Astrocyte of the spinal cord (primary cell): ENCODE measurements at regions not wholly inside any gene's neighbourhood (a gene's known extent, or its start where the extent isn't known, plus 50 kb on each side); places are given as distances from the start of the nearest gene placed in this dataset.
A peak's percentile ranks its signal among the peaks of the same experiment; 100 is the strongest.

Experiments used
- DNase-seq: peaks from one replicate; pipeline ENCODE4 v3.0.0; 2011; ENCODE audit warnings: low read depth, low spot score
- H3K4me3 ChIP-seq: 2 replicates; pipeline ENCODE4 v1.5.1; 2011; ENCODE audit warnings: low read depth, mild to moderate bottlenecking, low read length, moderate library complexity
- in situ Hi-C: cut with HindIII; loops from 2 replicates; pipeline ENCODE4 v1.10.0; 2017; ENCODE audit warnings: low sequenced_read_pairs
- TF ChIP-seq, protein P1 (sequence below): IDR thresholded peaks from 2 replicates; pipeline ENCODE4 v1.5.1; 2012; ENCODE audit warnings: low read depth, mild to moderate bottlenecking, low read length, inconsistent platforms

DNA sequence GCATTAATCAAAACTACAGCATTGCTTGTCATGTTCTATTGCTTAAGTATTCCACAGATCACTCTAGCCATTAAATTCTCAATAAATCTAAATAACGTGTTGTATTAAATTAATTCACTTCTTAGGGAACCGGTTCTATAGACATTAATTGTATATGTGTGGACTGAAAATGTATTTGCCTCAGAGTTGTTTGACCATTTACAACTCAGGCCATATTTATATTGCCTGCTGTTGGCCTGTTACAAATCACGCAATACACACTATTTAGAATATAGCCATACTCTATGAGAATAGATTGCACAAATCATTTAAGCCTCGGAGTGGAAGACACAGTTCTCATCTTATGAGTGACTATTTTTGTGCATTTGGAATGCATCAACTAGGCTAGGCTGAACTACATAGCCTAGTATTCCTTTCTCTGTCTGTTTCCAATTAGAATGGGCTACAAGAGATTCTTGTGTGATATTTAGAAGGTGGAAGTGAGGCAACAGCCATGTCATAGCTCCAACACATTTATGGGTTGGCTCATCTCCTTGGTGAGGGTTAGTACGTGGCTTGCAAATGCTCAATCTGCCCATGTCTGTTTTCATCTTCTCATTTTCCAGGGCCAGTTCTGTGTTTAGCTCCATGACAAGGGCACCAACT lies 1116.1 kb downstream of the PCDH9 start:
- H3K4me3 ChIP-seq: no peak overlapping the region
- in situ Hi-C loops: no loop called here
- TF ChIP-seq, protein P1, sequence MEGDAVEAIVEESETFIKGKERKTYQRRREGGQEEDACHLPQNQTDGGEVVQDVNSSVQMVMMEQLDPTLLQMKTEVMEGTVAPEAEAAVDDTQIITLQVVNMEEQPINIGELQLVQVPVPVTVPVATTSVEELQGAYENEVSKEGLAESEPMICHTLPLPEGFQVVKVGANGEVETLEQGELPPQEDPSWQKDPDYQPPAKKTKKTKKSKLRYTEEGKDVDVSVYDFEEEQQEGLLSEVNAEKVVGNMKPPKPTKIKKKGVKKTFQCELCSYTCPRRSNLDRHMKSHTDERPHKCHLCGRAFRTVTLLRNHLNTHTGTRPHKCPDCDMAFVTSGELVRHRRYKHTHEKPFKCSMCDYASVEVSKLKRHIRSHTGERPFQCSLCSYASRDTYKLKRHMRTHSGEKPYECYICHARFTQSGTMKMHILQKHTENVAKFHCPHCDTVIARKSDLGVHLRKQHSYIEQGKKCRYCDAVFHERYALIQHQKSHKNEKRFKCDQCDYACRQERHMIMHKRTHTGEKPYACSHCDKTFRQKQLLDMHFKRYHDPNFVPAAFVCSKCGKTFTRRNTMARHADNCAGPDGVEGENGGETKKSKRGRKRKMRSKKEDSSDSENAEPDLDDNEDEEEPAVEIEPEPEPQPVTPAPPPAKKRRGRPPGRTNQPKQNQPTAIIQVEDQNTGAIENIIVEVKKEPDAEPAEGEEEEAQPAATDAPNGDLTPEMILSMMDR: no peak
- DNase-seq: no peak

DNA sequence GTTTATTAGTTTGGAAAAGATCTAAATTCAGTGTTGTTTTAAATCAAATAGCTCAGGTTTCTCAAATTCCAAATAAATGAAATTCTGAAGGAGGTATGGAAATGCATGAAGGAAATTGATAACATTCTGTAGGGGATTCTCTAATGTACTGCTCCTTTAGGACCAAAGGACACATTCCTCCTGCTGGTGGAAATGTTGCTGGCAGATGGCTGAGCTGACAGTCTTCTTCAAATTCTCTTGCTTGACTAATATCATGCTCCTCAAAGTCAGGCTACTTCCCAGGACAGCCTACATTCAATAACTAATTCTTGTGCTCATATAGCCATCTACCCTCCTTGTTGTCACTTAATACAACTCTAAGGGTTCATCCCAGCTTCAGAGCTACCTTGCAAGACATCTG lies 1118.5 kb downstream of the PCDH9 start:
- in situ Hi-C loops: no loop called here

DNA sequence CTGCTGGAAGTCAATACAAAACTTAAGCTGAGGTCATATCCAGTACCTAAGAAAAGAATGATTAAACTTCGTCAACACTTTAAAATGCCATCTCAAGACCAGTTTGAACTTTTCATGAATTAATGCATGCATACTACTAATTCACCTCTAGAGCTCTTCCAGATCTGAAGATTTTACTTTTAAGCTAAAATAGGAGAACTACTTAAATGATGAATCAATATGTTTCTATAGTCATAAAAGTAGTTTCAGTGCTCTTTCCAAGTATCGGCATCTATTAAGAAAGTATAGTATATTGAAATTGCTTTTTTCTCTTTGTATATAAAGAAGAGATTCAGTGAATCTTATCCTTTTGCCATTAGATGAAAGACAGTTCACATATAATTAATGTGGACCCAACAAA lies 1123.9 kb downstream of the PCDH9 start:
- TF ChIP-seq, protein P1: no peak
- in situ Hi-C loops: no loop called here
- no peak for DNase-seq
- no peak overlapping the region for H3K4me3 ChIP-seq

More for the DNA sequence above, 1118.5 kb downstream of the PCDH9 start:
- DNase-seq: no peak
- TF ChIP-seq, protein P1: no peak
- H3K4me3 ChIP-seq: no peak overlapping the region

DNA sequence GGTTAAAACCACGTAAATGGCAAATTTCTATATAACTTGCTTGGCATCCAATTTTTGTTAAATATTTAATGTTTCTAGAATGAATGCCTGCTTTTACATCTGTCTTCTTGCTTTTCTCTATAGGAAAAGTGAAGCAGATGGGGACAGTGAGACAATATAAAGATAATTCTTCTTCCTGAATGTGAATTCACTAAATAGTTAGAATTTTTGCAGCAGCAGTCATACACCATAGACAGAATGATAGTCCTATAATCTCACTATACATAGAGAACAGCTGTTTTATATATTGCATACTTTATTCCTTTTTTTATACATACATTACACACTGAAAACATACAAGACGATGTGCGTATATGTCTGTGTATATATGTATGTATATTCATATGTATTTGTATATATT lies 1127.3 kb downstream of the PCDH9 start:
- TF ChIP-seq, protein P1: no peak
- no peak overlapping the region for H3K4me3 ChIP-seq
- peak; percentile 24 for DNase-seq
- in situ Hi-C loops: no loop called here

DNA sequence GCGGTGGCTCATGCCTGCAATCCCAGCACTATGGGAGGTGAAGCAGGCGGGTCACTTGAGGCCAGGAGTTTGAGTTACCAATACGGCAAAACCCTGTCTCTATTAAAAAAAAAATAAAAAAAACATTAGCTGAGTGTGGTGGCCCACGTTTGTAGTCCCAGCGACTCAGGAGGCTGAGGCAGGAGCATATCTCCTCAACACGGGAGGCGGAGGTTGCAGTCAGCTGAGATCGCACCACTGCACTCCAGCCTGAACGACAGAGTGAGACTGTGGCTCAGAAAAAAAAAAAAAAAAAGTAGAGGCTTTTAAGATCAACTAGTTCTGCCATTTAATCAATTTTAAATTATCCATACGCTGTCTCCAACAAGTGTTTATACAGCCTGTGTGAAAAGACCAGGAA lies 1130.3 kb downstream of the PCDH9 start:
- no peak for DNase-seq
- in situ Hi-C loops: no loop called here
- H3K4me3 ChIP-seq: no peak overlapping the region
- TF ChIP-seq, protein P1: no peak

DNA sequence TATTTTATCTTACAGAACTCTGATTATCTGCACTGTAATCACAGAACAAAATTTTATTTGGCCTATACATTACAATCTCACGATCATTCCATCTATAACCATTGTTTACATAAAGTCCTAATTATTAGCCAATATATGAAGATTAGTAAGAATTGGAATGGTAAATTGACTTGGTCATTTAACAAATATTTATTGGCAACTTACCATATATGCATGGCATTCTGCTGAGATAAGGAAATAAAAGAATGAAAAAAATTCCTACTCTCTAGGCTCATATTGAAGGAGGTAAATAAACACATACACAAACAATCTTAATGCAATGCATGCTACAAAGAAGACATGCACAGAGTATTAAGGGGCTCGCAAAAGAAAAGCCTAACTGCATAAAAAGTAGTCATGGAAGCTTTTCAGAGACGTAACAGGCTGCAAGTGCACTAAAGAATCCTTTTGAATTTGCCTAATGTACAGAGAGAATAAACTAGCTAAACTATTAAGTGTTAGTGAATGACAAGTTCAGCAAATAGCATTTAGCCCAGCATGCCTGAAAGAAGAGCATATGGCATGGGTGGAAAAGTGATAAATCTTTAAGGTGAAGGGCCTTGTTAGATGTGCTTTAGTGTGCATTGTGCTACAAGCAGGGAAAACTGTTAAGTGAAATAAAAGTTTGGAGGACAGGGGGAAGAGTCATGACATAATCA lies 1131.1 kb downstream of the PCDH9 start:
- no peak overlapping the region for H3K4me3 ChIP-seq
- no peak for DNase-seq
- TF ChIP-seq, protein P1: no peak
- in situ Hi-C loops: no loop called here
